ENCODE measurements at regions not wholly inside any gene's neighbourhood (a gene's known extent, or its start where the extent isn't known, plus 50 kb on each side); places are given as distances from the start of the nearest gene placed in this dataset.

DNA sequence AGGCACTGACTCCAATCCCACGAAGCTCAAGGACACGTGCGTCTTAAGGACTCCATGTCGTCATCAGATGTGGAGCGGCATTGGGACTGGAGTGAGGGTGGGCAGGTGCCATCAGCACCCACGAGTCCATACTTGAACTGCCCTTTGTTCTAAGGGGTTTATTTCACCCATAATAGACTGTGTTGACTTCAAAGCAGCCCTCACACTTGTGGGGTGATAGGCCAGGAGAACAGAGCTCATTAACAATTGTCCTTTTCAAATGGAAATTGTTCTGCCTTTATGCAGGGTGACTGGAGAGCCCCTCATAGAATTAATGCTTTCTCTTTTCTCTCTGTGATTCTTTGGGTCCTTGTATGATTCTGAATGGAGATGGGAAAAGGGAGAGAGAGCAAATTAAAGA lies 376.9 kb upstream of the MGMT start:
- DNase-seq (ENCODE audit: low read depth), result no peak

DNA sequence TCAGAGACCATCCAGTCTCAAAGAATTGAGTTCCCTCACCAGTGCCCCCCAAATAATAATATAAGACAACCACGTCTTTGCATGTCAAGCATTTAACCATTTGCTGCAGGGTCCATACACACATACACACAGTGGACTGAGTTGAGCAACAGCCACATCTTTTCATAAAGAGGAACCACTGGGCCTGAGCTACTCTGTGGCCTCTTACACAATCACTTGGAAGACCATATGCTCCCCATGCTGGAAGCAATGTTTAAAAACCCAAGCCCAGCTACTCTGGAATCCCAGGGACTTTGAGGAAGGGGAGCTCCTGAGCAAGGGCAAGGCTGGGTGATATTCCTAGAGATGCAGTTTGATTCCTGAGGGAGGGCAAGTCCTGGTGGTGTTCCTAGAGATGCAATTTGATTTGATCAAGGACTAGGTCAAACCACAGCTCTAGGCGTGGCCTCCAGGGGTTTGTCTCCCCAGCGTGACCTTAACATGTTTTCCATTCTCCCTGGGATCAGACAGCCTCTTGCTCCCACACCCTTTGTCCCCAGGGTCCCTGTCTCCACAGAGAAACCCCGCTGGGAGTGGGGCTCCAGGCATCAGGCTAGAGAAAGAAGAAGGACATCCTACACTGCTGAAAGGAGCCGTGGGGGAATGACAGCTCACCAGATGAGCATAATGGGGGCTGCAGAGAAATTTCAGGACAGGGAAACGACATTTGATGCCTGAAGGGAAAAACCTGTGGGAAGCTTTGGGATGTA lies 376.2 kb upstream of the MGMT start:
- DNase-seq (ENCODE audit: low read depth), result no peak

DNA sequence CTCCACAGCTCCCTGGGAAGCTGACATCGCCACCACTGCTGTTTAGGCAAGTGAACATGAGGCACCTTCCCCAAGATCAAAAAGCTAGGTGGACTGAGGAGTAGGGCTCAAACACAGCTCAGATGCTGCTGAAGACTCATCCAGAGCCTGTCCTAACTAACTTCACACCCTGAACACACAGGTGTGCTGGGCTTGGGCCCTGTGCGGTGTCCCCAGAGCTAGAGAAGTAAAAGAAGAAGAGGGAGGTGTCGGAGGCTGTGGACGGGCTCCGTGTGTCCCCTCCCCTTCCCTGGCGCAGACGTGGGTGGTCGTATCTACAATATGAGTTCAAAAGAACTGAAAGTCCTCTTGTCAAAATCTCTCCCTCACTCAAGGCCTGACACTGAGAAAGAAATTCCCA lies 373.4 kb upstream of the MGMT start:
- no peak for DNase-seq (ENCODE audit: low read depth)

DNA sequence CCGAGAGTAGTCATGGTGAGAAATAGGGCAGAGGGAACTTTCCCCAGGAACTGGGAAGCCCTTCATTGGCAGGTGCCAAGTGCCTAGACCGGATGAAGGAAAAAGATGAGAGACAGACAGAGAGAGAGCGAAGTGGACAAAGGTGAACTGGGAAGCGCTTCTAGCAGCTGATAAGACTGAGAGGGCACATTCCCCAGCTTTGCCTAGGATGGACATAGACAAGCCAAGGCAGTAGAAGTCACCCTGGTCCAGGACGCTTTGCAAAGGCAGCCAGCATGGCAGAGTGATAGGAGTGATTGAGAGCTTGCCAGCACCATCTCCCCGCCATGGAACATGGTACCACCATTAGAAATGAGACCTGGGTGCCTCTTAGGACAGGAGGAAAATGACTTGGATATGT lies 372.8 kb upstream of the MGMT start:
- no peak for DNase-seq (ENCODE audit: low read depth)

DNA sequence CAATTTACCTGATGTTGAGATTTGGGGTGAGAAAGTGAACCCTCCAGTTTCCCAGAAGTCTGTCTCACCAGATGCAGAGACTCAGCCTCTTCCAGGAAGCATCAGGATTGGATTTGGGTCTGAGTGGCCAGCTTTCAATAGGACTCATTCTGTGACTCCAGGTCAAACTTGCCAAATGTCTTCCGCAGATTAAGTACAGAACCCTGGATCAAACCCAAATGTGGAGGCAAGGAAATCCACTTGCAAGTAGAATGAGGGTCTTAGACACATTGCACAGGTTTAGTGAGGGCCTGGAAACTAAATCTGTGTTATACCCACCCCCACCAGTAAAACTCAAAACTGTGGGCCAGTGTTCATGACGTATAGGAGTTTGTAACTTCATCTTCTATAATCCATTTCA lies 372.2 kb upstream of the MGMT start:
- DNase-seq (ENCODE audit: low read depth), result no peak

DNA sequence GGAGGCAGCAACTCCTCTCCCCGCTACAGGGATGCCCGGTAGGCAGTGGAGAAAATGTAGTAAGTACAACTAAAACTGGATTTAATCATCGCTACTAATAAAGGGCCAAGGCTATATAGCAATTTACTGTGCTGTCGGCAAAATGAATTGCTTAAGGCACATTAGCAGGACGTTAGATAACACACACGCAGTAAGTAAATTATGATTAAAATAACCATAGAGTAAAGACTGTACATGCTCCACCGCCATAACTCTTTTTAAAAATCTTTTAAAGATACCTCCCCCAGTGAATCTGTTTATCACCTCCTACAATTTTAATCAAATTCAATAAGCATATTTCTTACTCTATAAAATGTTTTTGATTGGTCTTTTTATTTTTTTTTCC lies 371.4 kb upstream of the MGMT start:
- DNase-seq (ENCODE audit: low read depth), result no peak

DNA sequence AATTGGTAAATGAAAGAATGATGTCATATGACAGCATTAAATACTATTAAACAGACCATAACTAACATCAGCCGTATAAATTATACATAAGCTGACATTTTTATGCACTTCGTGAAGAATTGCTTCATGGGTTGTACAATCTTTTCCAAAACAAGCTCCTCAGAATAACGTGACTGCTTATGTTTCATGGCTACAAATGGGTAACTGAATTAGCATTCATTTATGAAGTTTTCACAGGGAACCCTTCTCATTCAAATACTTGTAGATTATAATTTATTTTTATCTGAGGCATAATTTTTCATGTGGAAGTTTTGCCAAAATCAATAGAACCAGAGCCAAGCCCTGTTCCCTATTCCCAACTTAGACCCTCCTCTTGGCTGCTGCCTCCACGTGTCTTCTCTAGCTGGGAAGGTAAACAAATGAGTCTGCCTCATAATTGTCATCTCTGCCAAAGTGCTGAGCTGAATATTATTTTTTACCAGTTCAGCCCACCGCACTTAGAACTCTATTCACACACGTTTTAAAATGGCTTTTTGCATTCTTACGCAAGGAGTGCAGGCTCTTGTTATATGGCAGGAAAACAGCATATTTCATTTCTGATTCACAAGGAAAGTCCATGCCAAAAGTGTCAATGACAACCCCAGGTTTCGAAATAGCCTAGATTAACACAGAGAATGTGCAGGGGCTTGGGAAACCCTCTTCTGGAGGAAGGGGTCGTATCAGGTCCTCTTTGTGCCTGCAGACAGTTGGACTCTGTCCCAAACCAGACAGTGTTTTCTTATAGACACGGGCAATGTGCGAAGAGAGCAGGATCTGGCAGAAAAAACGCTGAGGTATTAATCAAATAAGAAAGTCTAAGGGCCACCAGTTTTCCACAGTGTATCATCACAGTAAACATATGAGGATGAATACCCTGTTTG lies 370.7 kb upstream of the MGMT start:
- DNase-seq (ENCODE audit: low read depth), result no peak

DNA sequence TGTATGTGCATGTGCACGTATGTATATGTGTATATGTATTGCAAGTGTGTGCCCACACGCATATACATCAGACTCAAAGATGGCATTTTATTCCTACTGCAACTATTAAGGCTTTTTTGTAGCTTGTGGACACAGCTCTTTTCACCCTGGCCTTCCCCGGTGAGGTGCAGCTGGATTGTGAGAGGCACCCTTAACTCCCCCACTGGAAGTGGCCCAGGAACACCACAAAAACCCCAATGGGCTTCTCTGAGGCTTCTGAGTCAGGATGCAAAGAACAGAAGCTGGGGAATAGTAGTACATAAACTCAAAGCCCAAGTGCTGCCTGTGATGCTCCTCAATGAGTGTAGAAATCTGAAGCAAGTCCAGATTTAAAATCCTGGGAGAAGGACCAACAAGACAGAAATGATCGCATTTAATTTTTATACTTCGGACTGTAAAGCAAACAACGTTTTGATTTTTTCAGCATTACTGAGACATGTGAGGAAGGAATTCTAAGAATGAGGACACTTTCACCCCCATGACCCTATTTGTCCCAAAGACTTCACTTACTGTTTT lies 369.2 kb upstream of the MGMT start:
- DNase-seq (ENCODE audit: low read depth), result no peak

DNA sequence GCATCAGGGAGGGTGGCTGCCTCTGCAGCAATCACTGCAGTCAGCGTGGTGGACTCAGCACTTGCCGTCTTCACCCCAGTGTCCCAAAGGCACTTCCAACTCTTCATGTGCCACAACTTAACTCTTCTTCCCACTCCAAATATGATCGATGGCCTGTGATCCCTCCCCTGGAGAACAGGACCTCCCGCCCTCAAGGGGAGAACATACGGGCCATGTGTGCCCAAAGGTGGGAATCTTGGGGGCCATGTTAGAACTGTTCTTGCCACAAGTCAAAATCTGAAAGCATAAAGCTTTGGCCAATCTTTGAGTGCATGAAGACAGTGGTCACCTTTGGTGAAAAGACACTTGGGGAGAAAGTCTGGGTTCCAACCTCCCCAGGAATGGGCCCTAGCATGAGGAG lies 368.5 kb upstream of the MGMT start:
- DNase-seq (ENCODE audit: low read depth), result no peak

DNA sequence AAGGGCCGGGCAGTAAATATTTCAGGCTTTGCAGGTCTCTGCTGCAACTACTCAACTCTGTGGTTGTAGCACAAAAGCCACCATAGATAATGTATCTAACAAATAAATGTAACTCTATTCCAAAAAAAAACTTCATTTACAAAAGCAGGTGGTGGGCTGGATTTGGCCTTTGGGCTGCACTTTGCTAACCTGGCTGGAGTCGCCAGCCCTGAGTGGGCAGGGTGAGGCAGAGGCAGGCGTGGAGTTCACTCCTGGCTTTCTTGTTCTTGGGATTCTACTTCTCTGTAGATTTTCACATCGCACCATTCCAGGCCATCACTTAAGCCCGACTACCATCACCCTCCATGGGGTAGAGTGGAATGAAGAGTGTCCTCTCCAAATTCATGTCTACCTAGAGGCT lies 367.6 kb upstream of the MGMT start:
- no peak for DNase-seq (ENCODE audit: low read depth)

DNA sequence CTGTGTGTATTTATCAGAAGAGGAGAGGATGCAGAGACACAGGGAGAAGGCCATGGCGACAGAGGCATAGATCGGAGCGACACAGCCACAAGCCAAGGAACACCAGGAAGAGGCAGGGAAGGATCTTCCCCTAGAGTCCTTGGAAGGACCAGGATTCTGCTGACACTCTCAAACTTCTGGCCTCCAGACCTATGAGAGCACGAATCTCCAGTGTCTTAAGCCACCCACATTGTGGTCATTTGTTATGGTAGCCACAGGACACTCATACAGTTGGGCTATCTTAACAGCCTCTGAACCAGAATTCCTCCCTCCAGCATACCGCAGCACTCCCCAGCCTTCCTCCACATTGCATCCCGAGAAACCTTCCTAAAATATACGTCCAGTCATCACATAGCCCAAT lies 367.0 kb upstream of the MGMT start:
- DNase-seq (ENCODE audit: low read depth), result no peak

DNA sequence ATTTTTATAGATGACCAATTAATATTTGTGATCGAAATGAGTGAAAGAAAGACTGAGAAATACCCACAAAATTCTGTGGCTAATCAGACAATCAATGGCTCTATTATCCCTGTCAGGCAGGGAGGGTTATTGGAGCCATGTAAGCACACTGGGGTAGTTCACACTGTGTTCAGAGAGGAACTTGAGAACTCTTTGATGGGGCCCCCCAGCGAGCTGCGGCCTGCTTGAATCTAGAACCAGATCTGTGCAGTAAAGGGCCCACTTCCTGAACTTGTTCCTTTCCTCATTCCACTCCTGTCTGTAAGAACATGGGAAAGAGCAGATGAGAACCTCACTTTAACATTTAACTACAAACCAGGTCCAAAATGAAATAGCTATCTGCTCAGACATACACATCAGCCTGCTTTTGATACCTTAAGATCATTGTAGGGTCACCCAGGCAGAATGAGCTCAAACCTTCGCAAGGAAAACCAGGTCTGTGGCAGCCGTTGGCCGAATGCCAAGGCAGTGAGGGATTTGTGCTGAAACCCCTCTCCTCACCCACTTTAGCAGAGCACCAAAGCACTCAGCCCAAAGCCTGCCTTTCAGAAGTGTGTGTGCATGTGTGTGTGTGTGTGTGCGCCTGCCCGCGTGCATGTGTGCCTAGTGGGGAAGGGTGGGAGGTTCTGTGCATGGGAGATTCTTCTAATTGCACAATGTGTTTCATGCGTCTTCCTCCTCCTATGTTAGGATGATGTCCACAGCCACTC lies 365.6 kb upstream of the MGMT start:
- DNase-seq (ENCODE audit: low read depth), result no peak

DNA sequence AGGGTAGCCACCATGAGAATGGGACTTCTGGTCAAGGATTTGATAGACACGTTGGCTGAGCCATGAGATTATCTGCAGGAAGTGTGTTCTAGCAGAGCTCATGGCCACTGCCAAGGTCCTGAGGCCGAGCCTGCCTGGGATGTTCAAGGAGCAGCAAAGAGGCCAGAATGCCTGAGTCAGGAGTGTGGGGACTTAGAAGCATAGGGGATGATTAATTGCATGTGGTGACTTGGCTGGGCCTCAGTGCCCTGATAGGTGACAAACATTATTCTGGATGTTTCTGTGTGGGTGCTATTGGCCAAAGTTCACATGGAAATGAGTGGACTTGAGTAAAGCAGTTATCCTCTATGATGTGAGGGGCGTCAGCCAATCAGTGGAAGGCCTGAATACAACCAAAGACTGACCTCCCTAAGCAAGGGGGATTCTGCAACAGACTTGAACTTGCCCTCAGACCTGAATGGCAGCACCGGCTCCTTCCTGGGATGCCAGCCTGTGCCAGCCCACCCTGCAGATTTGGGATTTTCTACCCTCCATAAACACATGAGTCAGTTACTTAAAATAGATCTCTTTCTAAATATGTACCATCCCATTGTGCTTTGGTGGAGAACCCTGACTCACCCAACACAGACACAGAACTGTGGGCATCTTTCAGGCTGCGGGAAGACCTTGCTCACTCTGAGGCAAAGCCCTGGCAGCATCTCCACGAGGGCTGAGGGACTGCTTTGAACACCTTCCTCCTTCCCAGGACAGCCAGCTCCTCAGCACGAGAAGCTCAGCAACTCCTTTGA lies 363.9 kb upstream of the MGMT start:
- DNase-seq (ENCODE audit: low read depth), result no peak

DNA sequence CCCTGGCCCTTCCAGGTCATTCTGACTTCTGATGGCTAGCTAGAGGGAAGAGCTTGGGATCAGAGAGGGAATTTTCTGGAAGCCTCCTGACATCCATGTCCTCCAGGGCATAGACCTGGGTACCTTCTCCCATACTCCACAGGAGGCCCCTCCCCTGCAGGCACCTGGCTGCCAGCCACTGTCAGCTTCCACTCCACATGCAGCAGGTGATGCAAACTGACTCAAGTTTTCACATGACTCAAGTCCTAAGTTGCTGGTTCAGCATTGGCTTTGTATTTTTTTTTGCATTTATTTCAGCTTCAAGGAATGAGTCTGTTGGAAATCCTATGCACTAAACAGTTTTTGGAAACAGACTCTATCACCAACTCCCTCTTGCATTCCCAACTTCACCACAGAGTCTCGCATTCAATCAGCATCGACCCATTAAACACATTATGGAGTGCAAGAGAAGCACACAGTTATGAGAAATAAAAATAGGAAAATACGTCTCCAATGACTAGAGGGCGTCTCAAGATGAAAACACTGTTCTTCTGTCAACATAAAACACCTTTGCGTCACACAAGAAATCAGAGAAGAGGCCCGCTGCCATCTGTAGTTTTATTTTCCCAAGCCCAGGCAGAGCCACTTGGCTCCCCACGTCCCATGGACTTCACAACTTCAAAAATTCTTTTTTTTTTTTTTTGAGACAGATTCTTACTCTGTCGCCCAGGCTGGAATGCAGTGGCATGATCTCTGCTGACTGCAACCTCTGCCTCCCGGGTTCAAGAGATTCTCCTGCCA lies 362.6 kb upstream of the MGMT start:
- no peak for DNase-seq (ENCODE audit: low read depth)

DNA sequence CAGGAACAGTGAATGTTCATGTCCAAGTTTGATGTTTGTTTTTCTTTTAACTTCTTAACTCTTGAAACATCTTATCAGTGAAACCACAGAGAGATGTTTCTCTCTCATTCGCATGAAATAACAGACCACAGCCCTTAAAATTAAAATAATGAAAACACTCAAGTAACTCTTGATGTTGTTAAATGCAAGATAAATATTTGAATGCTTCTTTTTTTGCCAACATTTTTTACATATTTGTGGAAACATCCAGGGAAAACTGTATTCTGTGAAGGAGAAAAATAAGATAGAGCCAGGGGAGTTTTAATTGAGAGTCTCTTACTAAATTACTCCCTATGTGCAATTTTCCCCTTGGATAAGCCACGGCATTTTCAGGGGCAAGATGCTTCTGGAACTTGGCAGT lies 361.8 kb upstream of the MGMT start:
- DNase-seq (ENCODE audit: low read depth), result no peak

DNA sequence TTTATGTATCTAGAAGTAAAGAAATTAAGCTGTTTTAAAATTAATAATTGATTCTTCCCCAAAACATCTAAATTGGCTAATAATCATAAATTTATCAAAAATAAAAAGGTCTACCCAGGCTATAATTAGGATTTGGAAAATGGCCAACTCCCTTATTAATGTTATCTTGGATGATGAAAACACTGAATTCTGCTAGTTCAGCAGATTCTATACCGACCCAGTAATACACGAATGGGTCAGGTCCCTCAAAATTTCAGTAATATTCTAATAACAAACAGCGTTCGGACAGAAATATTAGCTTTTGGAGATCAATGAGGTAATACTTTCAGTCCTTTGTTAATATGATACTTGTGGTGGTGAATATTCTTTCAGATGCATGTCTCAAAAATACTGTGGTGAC lies 360.7 kb upstream of the MGMT start:
- DNase-seq (ENCODE audit: low read depth), result no peak

DNA sequence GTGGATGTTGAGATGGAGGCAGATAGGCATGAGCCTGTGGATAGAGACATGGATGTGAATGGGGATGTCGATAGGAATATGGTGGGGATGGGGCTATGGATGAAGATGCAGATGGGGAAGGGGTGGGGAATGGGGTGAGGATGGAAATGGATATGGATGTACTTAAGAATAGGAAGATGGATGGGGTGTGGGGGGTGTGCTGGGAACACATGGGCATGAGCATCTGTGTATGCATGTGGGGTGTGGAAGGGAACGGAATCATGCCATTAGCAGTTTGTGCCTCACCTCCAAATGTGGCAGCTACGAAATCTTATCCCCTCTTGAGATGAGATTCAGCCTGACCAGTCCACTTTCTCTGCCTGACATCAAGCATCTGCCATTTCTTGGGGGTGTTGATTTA lies 359.5 kb upstream of the MGMT start:
- no peak for DNase-seq (ENCODE audit: low read depth)

DNA sequence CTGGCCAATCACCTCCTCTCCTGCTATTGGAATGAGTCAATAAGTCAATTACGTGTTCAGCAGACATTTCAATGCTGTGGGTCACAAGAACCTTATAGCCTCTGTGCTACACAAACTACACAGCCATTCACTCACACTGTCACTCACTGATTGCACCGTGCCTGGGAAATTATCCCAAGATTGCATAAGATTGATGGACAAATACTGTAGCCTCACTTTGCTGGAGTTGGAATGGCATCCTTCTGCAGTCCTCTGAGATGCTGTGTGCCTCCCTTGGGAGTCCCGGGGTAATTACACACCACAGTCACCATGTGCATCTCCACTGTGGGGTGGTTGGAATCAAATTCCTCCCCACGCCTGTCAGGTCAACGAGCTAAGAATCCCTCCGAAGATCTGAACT lies 358.7 kb upstream of the MGMT start:
- no peak for DNase-seq (ENCODE audit: low read depth)

DNA sequence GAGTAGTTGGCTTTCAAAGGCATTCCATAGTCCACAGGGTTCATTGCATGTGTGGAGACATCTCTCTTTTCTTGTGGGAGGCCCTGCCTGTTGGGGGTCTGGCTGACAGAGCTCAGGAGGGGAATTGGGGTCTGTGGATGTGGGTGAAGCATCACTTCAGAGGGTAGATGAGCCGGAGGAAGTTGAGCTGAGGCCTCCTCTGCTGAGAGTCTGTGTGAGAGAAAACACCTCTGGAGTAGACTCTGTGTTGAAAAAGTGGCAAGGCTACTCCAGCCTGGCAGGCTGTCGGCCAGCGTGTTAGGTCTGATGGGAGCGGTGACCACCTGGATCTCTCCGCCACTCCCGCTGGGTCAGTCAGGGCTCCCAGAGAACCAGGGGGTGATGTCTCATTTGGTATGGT lies 358.0 kb upstream of the MGMT start:
- no peak for DNase-seq (ENCODE audit: low read depth)

DNA sequence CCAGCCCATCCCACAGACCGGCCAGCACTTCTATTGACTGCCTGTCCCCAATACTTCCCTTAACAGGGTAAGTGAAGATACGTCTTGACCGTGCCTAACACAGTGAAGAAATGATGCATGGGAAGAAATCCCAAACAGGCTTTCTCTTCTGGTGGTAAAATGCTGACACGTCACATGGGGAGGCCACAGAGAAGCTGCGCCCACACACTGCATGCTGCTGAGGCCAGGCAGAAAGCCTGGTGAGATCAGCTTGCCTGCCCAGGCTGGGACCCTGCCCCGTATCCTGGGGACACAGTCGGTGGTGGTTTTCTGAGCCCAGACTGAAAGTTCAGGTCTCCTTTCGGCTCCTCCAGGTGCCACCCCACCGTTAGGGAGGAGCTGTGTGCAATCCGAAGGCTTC lies 356.3 kb upstream of the MGMT start:
- DNase-seq (ENCODE audit: low read depth), result no peak

DNA sequence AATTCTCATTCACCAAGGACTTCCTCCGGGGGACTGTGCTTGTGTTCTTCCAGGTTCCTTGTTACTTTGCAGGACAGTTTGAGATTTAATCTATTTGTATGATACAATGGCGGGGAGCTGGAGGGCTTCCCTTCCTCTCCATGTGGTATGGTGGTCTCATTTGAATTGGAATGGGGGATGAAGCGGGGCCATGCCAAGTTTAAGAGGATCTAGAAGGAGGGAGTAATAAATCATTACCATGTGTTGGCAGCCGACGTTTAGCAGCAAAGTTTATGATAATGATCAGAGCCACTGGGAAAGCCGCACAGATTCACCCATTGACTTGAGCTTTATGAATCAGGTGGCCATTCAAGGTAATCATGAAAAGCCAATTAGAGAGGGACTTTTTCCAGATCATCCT lies 355.1 kb upstream of the MGMT start:
- DNase-seq (ENCODE audit: low read depth), result no peak

Data from stimulated activated CD8-positive, alpha-beta memory T cell treated with anti-CD3 and anti-CD28 coated beads, Interleukin-15, amount 100 ng/mL, for 24 hours (primary cell).